ENCODE measurements at regions not wholly inside any gene's neighbourhood (a gene's known extent, or its start where the extent isn't known, plus 50 kb on each side); places are given as distances from the start of the nearest gene placed in this dataset.
"Not testable (repeated sequence)": the region's sequence is repeated elsewhere in the genome, so short reads cannot be mapped to it uniquely, and the experiment has no call there.

DNA sequence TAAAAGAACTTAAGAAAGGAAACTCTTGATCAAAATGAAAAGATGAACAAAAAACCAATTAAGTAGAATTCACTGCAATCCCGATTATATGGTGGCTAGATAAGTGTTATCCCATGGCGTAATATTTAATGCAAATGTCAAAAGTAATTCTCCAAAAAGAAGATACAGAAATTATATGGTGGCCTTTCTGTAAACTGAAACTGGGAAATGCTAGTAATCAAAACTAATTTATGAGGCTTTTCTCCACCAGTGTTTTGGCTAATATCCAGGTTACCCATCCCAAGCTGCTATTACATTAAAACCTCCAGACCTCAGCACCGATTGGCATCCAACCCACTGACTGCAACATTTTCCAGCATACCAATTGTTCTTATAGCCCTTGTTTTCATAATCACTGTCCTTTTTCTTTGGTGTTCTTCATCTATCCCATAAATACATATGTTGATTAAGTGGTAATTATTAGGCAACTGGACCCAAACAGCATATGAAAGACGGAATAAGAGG lies 77.2 kb upstream of the TNRC6A start:
- Histone ChIP-seq H3K4me2 (ENCODE audit: unreplicated experiment) (no peak overlapping the region), H3K79me2 (ENCODE audit: insufficient read depth) (no peaks in the 10 kb centered on the region), H3K36me3 (ENCODE audit: low read depth) (no peaks in the 10 kb centered on the region), H2AFZ (0 out of 2 replicates have a peak overlapping the region, but pooled peaks have one; percentile 74), H3K9ac (no peak overlapping the region), H3K9me2 (ENCODE audit: insufficient read depth) (no peaks in the 10 kb centered on the region), H4K20me1 (ENCODE audit: insufficient read depth) (no peaks in the 10 kb centered on the region), H3K27me3 (replicated peaks; ENCODE audit: insufficient read depth) (no peaks in the 10 kb centered on the region), H3K9me3 (ENCODE audit: low read depth) (no peaks in the 10 kb centered on the region), H3K4me1 (ENCODE audit: insufficient read depth) (peaks cover 9% of the 10 kb centered on the region), H3K27ac (no peak overlapping the region), H3F3A (ENCODE audit: insufficient read depth) (peaks cover 7% of the 10 kb centered on the region), H3K4me3 (no peak overlapping the region)
- WGBS, 2 experiments (ENCODE audit: low coverage in 1 of 2, low lambda C conversion rate in 2 of 2, missing lambda C conversion rate in 2 of 2): 87% methylated on average over 4 of the region's 4 CpGs
- no peak for DNase-seq
- in situ Hi-C loops (cut with MboI): no loop called here
- TF ChIP-seq EZH2phosphoT487 (IDR thresholded peaks at IDR 0.05; ENCODE audit: insufficient read depth, low read depth): no peak
- TF ChIP-seq EZH2 (IDR thresholded peaks at IDR 0.05; ENCODE audit: insufficient read depth, poor library complexity, severe bottlenecking): no peak

DNA sequence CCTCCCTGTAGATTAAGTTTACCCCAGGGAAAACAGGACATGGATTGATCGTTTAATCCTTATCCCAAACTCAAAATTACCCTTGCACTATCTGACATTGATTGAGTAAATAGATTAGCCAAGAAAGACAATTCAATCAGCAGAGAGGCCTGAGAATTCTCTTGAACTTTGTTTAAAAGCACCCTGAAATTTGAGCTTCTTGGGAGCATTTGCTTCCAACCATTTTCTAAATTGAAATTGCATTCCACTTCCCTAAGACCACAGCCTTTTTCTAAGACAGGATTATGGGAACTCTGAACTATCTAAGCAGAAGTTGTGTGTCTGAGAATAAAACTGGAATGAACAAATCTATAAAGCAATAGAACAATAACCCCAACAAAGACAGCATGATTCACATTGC lies 76.6 kb upstream of the TNRC6A start:
- H3K27ac ChIP-seq: no peak overlapping the region
- 0 out of 2 replicates have a peak, but pooled peaks cover 1% of the 10 kb centered on the region for H3F3A ChIP-seq (ENCODE audit: insufficient read depth)
- peaks cover 5% of the 10 kb centered on the region; the same call in 1 of the 2 replicates for H3K4me1 ChIP-seq (ENCODE audit: insufficient read depth)
- DNase-seq: no peak
- H3K9me2 ChIP-seq (ENCODE audit: insufficient read depth): no peaks in the 10 kb centered on the region
- no peaks in the 10 kb centered on the region for H3K36me3 ChIP-seq (ENCODE audit: low read depth)
- H3K9ac ChIP-seq: no peak overlapping the region
- no peak overlapping the region for H3K4me2 ChIP-seq (ENCODE audit: unreplicated experiment)
- WGBS, 2 experiments (ENCODE audit: low coverage in 1 of 2, low lambda C conversion rate in 2 of 2, missing lambda C conversion rate in 2 of 2): 58 to 75% methylated on average over 1 of the region's 1 CpG
- no peaks in the 10 kb centered on the region for H3K27me3 ChIP-seq (replicated peaks; ENCODE audit: insufficient read depth)
- in situ Hi-C loops (cut with MboI): no loop called here
- H3K9me3 ChIP-seq (ENCODE audit: low read depth): no peaks in the 10 kb centered on the region
- no peak for TF ChIP-seq EZH2 (IDR thresholded peaks at IDR 0.05; ENCODE audit: insufficient read depth, poor library complexity, severe bottlenecking)
- no peak for TF ChIP-seq EZH2phosphoT487 (IDR thresholded peaks at IDR 0.05; ENCODE audit: insufficient read depth, low read depth)
- H2AFZ ChIP-seq: peak overlapping the region; percentile 74
- no peaks in the 10 kb centered on the region for H3K79me2 ChIP-seq (ENCODE audit: insufficient read depth)
- H3K4me3 ChIP-seq: no peak overlapping the region
- H4K20me1 ChIP-seq (ENCODE audit: insufficient read depth): no peaks in the 10 kb centered on the region

DNA sequence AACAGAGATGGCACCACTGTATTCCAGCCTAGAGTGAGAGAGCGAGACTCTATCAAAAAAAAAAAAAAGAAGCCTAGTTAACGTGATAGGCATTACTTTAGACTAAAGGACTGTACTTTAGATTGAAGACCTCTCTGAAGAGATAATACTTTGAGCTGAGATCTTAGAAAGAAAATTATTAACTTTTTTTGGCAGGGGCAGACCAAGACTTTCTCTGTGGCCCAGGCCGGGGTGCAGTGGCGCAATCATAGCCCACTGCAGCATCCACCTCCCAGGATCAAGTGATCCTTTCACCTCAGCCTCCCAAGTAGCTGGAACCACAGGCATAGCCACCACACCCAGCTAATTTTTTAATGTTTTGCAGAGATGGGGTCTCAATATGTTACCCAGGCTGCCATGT lies 75.7 kb upstream of the TNRC6A start:
- no peak overlapping the region for H3K9ac ChIP-seq
- H3K36me3 ChIP-seq (ENCODE audit: low read depth): no peaks in the 10 kb centered on the region
- no peak overlapping the region for H3K4me3 ChIP-seq
- H2AFZ ChIP-seq: no peak overlapping the region
- DNase-seq: no peak
- peaks cover 5% of the 10 kb centered on the region; the same call in 1 of the 2 replicates for H3K4me1 ChIP-seq (ENCODE audit: insufficient read depth)
- in situ Hi-C loops (cut with MboI): no loop called here
- H3F3A ChIP-seq (ENCODE audit: insufficient read depth): no peaks in the 10 kb centered on the region
- no peak overlapping the region for H3K27ac ChIP-seq
- TF ChIP-seq EZH2 (IDR thresholded peaks at IDR 0.05; ENCODE audit: insufficient read depth, poor library complexity, severe bottlenecking) (no peak), EZH2phosphoT487 (IDR thresholded peaks at IDR 0.05; ENCODE audit: insufficient read depth, low read depth) (no peak)
- no peak overlapping the region for H3K4me2 ChIP-seq (ENCODE audit: unreplicated experiment)
- no peaks in the 10 kb centered on the region for H3K9me3 ChIP-seq (ENCODE audit: low read depth)
- no peaks in the 10 kb centered on the region for H3K9me2 ChIP-seq (ENCODE audit: insufficient read depth)
- H4K20me1 ChIP-seq (ENCODE audit: insufficient read depth): no peaks in the 10 kb centered on the region
- no peaks in the 10 kb centered on the region for H3K27me3 ChIP-seq (replicated peaks; ENCODE audit: insufficient read depth)
- no peaks in the 10 kb centered on the region for H3K79me2 ChIP-seq (ENCODE audit: insufficient read depth)
- 94 to 100% methylated on average over 4 of the region's 4 CpGs for WGBS, 2 experiments (ENCODE audit: low coverage in 1 of 2, low lambda C conversion rate in 2 of 2, missing lambda C conversion rate in 2 of 2)

DNA sequence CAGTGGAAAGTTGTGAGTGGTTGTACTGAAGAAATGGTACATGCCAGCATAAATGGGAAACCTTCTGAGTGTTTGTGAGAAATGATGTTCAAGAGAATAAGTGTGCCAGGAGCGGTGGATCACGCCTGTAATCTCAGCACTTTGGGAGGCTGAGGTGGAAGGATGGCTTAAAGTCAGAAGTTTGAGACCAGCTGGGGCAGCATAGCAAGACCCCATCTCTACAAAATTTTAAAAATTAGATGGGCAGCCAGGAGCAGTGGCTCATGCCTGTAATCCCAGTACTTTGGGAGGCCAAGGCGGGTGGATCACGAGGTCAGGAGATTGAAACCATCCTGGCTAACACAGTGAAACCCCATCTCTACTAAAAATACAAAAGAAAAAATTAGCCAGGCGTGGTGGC lies 63.5 kb upstream of the TNRC6A start:
- H3K79me2 ChIP-seq (ENCODE audit: insufficient read depth); H3K27ac ChIP-seq; in situ Hi-C loops (cut with MboI); H3K9me2 ChIP-seq (ENCODE audit: insufficient read depth); H3K9me3 ChIP-seq (ENCODE audit: low read depth); DNase-seq; H3K9ac ChIP-seq; H3K4me2 ChIP-seq (ENCODE audit: unreplicated experiment); H4K20me1 ChIP-seq (ENCODE audit: insufficient read depth); H3K36me3 ChIP-seq (ENCODE audit: low read depth); H3K4me3 ChIP-seq; H2AFZ ChIP-seq; H3K27me3 ChIP-seq (replicated peaks; ENCODE audit: insufficient read depth): not testable (repeated sequence)
- 95 to 99% methylated on average over 5 of the region's 5 CpGs for WGBS, 2 experiments (ENCODE audit: low coverage in 1 of 2, low lambda C conversion rate in 2 of 2, missing lambda C conversion rate in 2 of 2)
- H3K4me1 ChIP-seq (ENCODE audit: insufficient read depth): peaks cover 24% of the 10 kb centered on the region
- H3F3A ChIP-seq (ENCODE audit: insufficient read depth): peaks cover 25% of the 10 kb centered on the region

DNA sequence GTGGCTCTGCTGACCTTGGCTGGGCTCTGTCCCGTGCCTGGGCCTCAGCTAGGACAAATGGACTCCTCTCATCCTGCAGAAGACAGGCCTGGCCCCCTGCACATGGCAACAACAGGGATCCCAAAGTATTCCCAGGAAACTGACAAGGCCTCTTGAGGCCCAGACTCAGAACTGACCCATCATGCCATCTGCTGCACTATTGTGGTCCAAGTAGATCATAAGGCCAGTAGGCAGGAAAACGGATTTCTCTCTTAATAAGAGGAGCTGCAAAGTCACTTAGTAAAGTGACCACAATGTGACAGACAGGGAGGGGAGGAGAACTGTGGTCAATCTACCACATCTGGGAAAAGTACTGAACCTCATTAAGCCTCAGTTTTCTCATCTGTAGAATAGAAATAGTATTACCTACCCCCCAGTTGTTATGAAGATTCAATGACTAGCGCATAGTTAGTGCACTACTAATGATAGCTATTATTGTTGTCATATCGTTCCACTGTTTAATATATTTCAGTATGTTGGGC lies 62.1 kb upstream of the TNRC6A start:
- Histone ChIP-seq H3K9me3 (ENCODE audit: low read depth) (no peaks in the 10 kb centered on the region), H3K27me3 (replicated peaks; ENCODE audit: insufficient read depth) (no peaks in the 10 kb centered on the region), H4K20me1 (ENCODE audit: insufficient read depth) (no peaks in the 10 kb centered on the region), H3K4me3 (no peak overlapping the region), H3F3A (ENCODE audit: insufficient read depth) (peaks cover 35% of the 10 kb centered on the region), H3K4me1 (ENCODE audit: insufficient read depth) (peaks cover 26% of the 10 kb centered on the region), H3K27ac (no peak overlapping the region), H3K79me2 (ENCODE audit: insufficient read depth) (no peaks in the 10 kb centered on the region), H3K36me3 (ENCODE audit: low read depth) (no peaks in the 10 kb centered on the region), H3K9ac (no peak overlapping the region), H3K9me2 (ENCODE audit: insufficient read depth) (no peaks in the 10 kb centered on the region), H2AFZ (no peak overlapping the region), H3K4me2 (ENCODE audit: unreplicated experiment) (no peak overlapping the region)
- no peak for DNase-seq
- 95% methylated on average over 4 of the region's 4 CpGs for WGBS, 2 experiments (ENCODE audit: low coverage in 1 of 2, low lambda C conversion rate in 2 of 2, missing lambda C conversion rate in 2 of 2)
- in situ Hi-C loops (cut with MboI): no loop called here
- TF ChIP-seq EZH2 (IDR thresholded peaks at IDR 0.05; ENCODE audit: insufficient read depth, poor library complexity, severe bottlenecking): no peak
- no peak for TF ChIP-seq EZH2phosphoT487 (IDR thresholded peaks at IDR 0.05; ENCODE audit: insufficient read depth, low read depth)

Data from GM23248 (cell line).